ENCODE measurements at regions not wholly inside any gene's neighbourhood (a gene's known extent, or its start where the extent isn't known, plus 50 kb on each side); places are given as distances from the start of the nearest gene placed in this dataset.

DNA sequence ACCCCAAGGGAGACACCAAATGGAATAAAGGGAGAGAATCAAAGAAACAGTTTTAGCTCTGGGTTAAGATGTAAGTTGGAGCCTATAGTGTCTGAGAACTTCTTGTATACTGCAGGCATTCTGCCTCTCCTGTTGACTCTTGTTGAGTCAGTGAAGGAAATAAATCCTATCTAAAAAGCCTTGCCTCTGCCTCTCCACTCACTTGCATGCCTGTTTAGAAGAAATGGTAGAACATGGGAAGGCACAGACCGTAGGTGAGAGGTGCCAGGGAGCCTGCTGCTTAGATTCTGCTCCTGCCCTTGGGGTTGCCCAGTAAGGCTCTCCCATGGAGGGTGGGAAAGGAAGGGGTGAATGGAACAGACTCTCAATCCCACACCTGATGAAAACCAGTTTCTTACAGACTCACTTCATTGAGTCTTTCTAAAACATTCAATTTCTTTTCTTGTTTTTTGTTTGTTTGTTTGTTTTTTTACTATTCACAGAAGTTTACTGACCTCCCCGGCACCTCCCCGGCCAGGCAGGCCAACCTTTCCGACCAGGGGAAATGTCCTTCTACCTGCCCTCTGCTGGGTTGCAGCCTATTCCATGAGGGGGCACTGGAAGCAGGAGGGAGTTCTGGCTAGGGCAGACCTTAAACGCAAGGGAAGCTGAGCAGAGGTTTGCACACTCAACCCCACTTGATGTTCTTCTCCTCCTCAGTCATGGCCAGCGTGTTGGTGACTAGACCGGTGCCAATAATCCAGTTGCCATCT lies 211.7 kb upstream of the WSB1 start:
- Histone ChIP-seq H3K27me3 (ENCODE audit: insufficient read depth, low read length) (no peaks in the 10 kb centered on the region), H3K9me3 (ENCODE audit: control insufficient read depth in 1 of 2, low read length in 2 of 2) (no peaks in the 10 kb centered on the region), H3K4me3 (ENCODE audit: low read length in 2 of 2) (no peak overlapping the region), H3K27ac (ENCODE audit: low read depth, low read length) (no peak overlapping the region), H3K36me3 (ENCODE audit: insufficient read depth, low read length) (no peaks in the 10 kb centered on the region), H3K4me1 (ENCODE audit: insufficient read depth, low read length) (no peaks in the 10 kb centered on the region)
- Mint-ChIP-seq H3K4me3 (no peak overlapping the region), H3K9me3 (no peaks in the 10 kb centered on the region), H3K27ac (no peak overlapping the region), H3K4me1 (no peaks in the 10 kb centered on the region), H3K36me3 (no peaks in the 10 kb centered on the region), H3K27me3 (peaks cover 2 to 9% of the 10 kb centered on the region in 2 donors)
- CTCF ChIA-PET (ENCODE audit: partially characterized antibody), result no interaction called here
- POLR2A ChIA-PET (ENCODE audit: partially characterized antibody), result no interaction called here
- DNase-seq, result no peak
- intact Hi-C loops (cut with micrococcal nuclease), result no loop called here

DNA sequence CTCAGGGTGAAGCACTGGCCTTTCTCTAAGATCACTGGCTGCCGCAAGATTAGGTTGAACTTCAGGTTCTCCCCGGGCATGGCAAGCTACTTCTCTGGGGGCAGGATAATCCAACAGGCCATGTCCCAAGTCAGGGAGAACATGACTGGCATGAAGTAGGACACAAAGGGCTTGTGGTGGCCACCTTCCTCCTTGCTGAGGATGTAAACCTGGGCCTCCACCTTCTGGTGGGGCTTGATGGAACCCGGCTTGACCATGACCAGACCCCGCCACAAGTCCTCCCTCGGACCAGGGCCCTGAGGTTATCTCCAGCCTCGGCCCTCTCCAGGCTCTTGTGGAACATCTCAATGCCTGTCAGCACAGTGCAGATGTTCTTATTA lies 211.1 kb upstream of the WSB1 start:
- H3K36me3 Mint-ChIP-seq, result no peaks in the 10 kb centered on the region
- H3K4me1 ChIP-seq (ENCODE audit: insufficient read depth, low read length), result no peaks in the 10 kb centered on the region
- H3K4me3 Mint-ChIP-seq, result no peak overlapping the region
- CTCF ChIA-PET (ENCODE audit: partially characterized antibody), result no interaction called here
- H3K9me3 Mint-ChIP-seq, result no peaks in the 10 kb centered on the region
- no peaks in the 10 kb centered on the region for H3K4me1 Mint-ChIP-seq
- DNase-seq, result no peak
- no peaks in the 10 kb centered on the region for H3K9me3 ChIP-seq (ENCODE audit: control insufficient read depth in 1 of 2, low read length in 2 of 2)
- H3K4me3 ChIP-seq (ENCODE audit: low read length in 2 of 2), result no peak overlapping the region
- POLR2A ChIA-PET (ENCODE audit: partially characterized antibody), result no interaction called here
- no peaks in the 10 kb centered on the region for H3K27me3 ChIP-seq (ENCODE audit: insufficient read depth, low read length)
- intact Hi-C loops (cut with micrococcal nuclease), result no loop called here
- H3K27ac ChIP-seq (ENCODE audit: low read depth, low read length), result no peak overlapping the region
- H3K27me3 Mint-ChIP-seq, result peaks cover 2 to 9% of the 10 kb centered on the region in 2 donors
- H3K27ac Mint-ChIP-seq, result no peak overlapping the region
- H3K36me3 ChIP-seq (ENCODE audit: insufficient read depth, low read length), result no peaks in the 10 kb centered on the region

DNA sequence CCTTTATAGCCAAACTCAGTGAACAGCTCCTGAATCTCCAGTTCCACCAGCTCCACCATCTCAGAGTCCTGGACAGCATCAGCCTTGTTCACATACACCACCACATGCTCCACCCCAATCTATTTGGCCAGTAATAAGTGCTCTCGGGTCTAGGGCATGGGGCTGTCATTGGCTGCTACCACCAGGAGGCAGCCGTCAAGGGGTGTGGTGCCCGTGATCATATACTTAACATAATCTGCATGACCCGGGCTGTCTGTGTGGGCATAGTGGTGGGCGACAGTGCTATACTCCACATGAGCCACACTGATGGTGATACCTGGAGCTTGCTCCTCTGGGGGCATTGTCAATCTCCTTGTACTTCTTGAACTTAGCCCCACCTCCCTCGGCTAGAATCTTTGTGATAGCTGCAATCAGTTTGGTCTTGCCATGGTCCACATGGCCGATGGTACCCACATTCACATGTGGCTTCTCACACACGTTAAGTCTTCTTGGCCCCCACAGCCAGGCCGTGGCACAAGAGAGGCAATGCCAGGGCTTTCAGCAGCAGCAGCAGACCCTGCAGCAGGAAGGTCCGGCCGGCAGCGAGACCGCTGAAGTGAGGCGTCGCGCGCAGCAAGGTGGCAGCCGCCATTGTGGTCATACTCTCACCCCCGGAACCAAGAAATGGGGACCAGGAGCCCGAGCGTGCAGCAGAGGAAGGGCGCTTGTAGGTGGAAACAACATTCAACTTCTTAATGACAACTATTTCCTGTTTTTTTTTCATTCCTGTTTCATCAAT lies 210.3 kb upstream of the WSB1 start:
- Histone ChIP-seq H3K9me3 (ENCODE audit: control insufficient read depth in 1 of 2, low read length in 2 of 2) (no peaks in the 10 kb centered on the region), H3K36me3 (ENCODE audit: insufficient read depth, low read length) (no peaks in the 10 kb centered on the region), H3K27ac (ENCODE audit: low read depth, low read length) (no peak overlapping the region), H3K4me3 (ENCODE audit: low read length in 2 of 2) (no peak overlapping the region), H3K27me3 (ENCODE audit: insufficient read depth, low read length) (no peaks in the 10 kb centered on the region), H3K4me1 (ENCODE audit: insufficient read depth, low read length) (no peaks in the 10 kb centered on the region)
- Mint-ChIP-seq H3K9me3 (peaks cover 0 to 1% (median 0%) of the 10 kb centered on the region in 8 donors), H3K36me3 (no peaks in the 10 kb centered on the region), H3K27ac (no peak overlapping the region), H3K4me1 (no peaks in the 10 kb centered on the region), H3K4me3 (no peak overlapping the region), H3K27me3 (peaks cover 2 to 6% of the 10 kb centered on the region in 2 donors)
- POLR2A ChIA-PET (ENCODE audit: partially characterized antibody), result no interaction called here
- DNase-seq, result no peak
- intact Hi-C loops (cut with micrococcal nuclease), result no loop called here
- CTCF ChIA-PET (ENCODE audit: partially characterized antibody), result no interaction called here

DNA sequence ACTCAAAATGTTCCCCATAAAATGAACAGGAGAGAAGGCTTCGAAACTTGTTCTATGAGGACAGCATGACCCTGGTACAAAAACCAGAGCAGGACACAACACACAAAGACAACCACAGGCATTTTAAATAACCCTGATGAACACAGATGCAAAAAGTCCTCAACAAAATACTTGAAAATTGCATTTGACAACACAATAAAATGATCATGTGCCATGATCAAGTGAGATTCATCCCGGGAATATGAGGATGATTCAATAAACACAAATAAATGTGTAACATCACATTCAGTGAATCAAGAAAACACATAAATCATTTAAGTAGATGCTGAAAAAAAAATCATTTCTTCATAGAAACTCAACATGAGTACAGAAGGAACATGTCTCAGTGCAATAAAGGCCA lies 208.4 kb upstream of the WSB1 start:
- ChIA-PET POLR2A (ENCODE audit: partially characterized antibody) (no interaction called here), CTCF (ENCODE audit: partially characterized antibody) (no interaction called here)
- Histone ChIP-seq H3K9me3 (ENCODE audit: control insufficient read depth in 1 of 2, low read length in 2 of 2) (no peaks in the 10 kb centered on the region), H3K4me3 (ENCODE audit: low read length in 2 of 2) (no peak overlapping the region), H3K4me1 (ENCODE audit: insufficient read depth, low read length) (no peaks in the 10 kb centered on the region), H3K27ac (ENCODE audit: low read depth, low read length) (no peak overlapping the region), H3K36me3 (ENCODE audit: insufficient read depth, low read length) (no peaks in the 10 kb centered on the region), H3K27me3 (ENCODE audit: insufficient read depth, low read length) (no peaks in the 10 kb centered on the region)
- intact Hi-C loops (cut with micrococcal nuclease), result no loop called here
- Mint-ChIP-seq H3K4me1 (no peaks in the 10 kb centered on the region), H3K36me3 (no peaks in the 10 kb centered on the region), H3K4me3 (no peak overlapping the region), H3K27ac (no peak overlapping the region), H3K27me3 (peaks cover 4 to 10% of the 10 kb centered on the region in 2 donors), H3K9me3 (peaks cover 0 to 4% (median 0%) of the 10 kb centered on the region in 8 donors)
- DNase-seq, result no peak

DNA sequence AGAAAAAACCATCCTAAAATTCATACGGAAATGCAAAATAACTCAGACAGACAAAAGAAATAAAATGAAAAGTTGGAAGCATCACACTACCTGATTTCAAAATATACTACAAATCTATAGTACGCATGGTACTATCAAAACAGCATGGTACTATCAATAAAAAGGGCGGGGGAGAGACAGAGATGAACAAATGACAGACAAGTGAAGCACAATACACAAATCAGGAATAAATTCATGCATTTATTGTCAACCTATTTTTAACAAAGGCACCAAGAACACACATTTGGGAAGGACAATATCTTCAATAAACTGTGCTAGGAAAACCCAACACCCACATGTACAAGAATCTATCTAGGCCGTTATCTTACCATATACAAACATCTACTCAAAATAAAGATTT lies 207.4 kb upstream of the WSB1 start:
- H3K4me1 Mint-ChIP-seq, result no peaks in the 10 kb centered on the region
- Histone ChIP-seq H3K27ac (ENCODE audit: low read depth, low read length) (no peak overlapping the region), H3K4me1 (ENCODE audit: insufficient read depth, low read length) (no peaks in the 10 kb centered on the region), H3K9me3 (ENCODE audit: control insufficient read depth in 1 of 2, low read length in 2 of 2) (no peaks in the 10 kb centered on the region), H3K36me3 (ENCODE audit: insufficient read depth, low read length) (no peaks in the 10 kb centered on the region), H3K27me3 (ENCODE audit: insufficient read depth, low read length) (no peaks in the 10 kb centered on the region), H3K4me3 (ENCODE audit: low read length in 2 of 2) (no peak overlapping the region)
- H3K4me3 Mint-ChIP-seq, result no peak overlapping the region
- H3K27ac Mint-ChIP-seq, result no peak overlapping the region
- DNase-seq, result no peak
- peaks cover 4 to 11% of the 10 kb centered on the region in 2 donors for H3K27me3 Mint-ChIP-seq
- intact Hi-C loops (cut with micrococcal nuclease), result no loop called here
- POLR2A ChIA-PET (ENCODE audit: partially characterized antibody), result no interaction called here
- H3K36me3 Mint-ChIP-seq, result no peaks in the 10 kb centered on the region
- H3K9me3 Mint-ChIP-seq, result peaks cover 0 to 4% (median 0%) of the 10 kb centered on the region in 8 donors
- CTCF ChIA-PET (ENCODE audit: partially characterized antibody), result no interaction called here

DNA sequence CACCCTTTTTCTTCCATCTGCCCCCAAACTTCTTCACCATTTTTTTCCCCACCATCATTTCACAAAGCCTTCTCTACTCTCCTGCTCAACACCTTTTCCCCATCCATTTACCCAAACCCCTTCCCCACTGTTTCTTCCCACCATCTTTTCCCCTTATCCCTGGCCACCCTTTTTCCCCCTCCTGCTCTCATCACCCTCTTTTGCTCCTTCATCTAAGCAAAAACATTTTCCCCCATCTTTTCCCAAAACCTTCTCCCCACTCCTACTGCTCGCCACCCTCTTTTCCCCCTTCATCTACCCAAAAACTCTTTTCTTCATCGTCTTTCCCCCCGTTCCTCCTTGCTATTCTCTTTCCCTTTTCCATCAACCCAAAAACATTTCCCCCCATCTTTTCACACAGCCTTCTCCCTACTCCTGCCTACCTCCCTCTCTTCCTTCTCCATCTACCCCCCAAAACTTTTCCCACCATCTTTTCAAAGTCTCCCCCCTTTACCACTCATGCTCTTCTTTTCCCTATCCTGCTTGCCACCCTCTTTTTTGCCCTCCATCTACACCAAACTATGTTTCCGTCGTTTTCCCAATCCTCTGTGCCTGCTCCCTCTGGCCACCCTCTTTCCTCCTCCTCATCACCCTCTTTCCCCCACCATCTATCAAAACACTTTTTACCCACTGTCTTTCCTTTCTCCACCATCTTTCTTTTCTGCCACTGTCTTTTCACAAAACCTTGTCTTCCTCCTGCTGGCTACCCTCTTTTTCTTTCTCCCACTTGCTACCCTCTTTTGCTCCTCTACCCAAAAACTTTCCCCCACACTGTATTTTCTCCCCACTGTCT lies 205.8 kb upstream of the WSB1 start:
- Histone ChIP-seq H3K27ac (ENCODE audit: low read depth, low read length) (no peak overlapping the region), H3K4me1 (ENCODE audit: insufficient read depth, low read length) (no peaks in the 10 kb centered on the region), H3K9me3 (ENCODE audit: control insufficient read depth in 1 of 2, low read length in 2 of 2) (no peaks in the 10 kb centered on the region), H3K4me3 (ENCODE audit: low read length in 2 of 2) (no peak overlapping the region), H3K27me3 (ENCODE audit: insufficient read depth, low read length) (no peaks in the 10 kb centered on the region), H3K36me3 (ENCODE audit: insufficient read depth, low read length) (no peaks in the 10 kb centered on the region)
- CTCF ChIA-PET (ENCODE audit: partially characterized antibody), result no interaction called here
- Mint-ChIP-seq H3K27me3 (peaks cover 4 to 10% of the 10 kb centered on the region in 2 donors), H3K27ac (no peak overlapping the region), H3K9me3 (peaks cover 0 to 4% (median 0%) of the 10 kb centered on the region in 8 donors), H3K36me3 (no peaks in the 10 kb centered on the region), H3K4me3 (no peak overlapping the region), H3K4me1 (no peaks in the 10 kb centered on the region)
- POLR2A ChIA-PET (ENCODE audit: partially characterized antibody), result no interaction called here
- DNase-seq, result no peak
- intact Hi-C loops (cut with micrococcal nuclease), result no loop called here

DNA sequence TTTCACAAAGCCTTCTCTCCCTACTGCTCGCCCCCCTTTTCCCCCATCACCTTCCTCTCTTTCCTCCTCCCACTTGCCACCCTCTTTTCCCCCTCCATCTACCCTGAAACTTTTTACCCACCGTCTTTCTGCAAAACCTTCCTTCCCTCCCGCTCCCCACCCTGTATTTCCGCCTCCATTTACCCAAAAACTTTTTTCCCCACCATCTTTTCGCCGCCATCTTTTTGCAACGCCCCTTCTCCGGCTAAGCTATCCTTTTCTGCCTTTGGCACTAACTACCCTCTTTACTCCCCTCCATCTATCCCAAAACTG lies 205.2 kb upstream of the WSB1 start:
- Mint-ChIP-seq H3K27me3 (peaks cover 4 to 7% of the 10 kb centered on the region in 2 donors), H3K9me3 (peaks cover 0 to 4% (median 0%) of the 10 kb centered on the region in 8 donors), H3K4me1 (no peaks in the 10 kb centered on the region), H3K36me3 (no peaks in the 10 kb centered on the region), H3K27ac (peak overlapping the region in 1 of 7 donors; percentile 54), H3K4me3 (no peak overlapping the region)
- no peaks in the 10 kb centered on the region for H3K36me3 ChIP-seq (ENCODE audit: insufficient read depth, low read length)
- ChIA-PET CTCF (ENCODE audit: partially characterized antibody) (no interaction called here), POLR2A (ENCODE audit: partially characterized antibody) (no interaction called here)
- H3K27ac ChIP-seq (ENCODE audit: low read depth, low read length), result no peak overlapping the region
- intact Hi-C loops (cut with micrococcal nuclease), result no loop called here
- no peak overlapping the region for H3K4me3 ChIP-seq (ENCODE audit: low read length in 2 of 2)
- no peak for DNase-seq
- no peaks in the 10 kb centered on the region for H3K9me3 ChIP-seq (ENCODE audit: control insufficient read depth in 1 of 2, low read length in 2 of 2)
- no peaks in the 10 kb centered on the region for H3K4me1 ChIP-seq (ENCODE audit: insufficient read depth, low read length)
- H3K27me3 ChIP-seq (ENCODE audit: insufficient read depth, low read length), result no peaks in the 10 kb centered on the region

Data from CD4-positive, alpha-beta memory T cell (primary cell).